ENCODE measurements at regions not wholly inside any gene's neighbourhood (a gene's known extent, or its start where the extent isn't known, plus 50 kb on each side); places are given as distances from the start of the nearest gene placed in this dataset.

DNA sequence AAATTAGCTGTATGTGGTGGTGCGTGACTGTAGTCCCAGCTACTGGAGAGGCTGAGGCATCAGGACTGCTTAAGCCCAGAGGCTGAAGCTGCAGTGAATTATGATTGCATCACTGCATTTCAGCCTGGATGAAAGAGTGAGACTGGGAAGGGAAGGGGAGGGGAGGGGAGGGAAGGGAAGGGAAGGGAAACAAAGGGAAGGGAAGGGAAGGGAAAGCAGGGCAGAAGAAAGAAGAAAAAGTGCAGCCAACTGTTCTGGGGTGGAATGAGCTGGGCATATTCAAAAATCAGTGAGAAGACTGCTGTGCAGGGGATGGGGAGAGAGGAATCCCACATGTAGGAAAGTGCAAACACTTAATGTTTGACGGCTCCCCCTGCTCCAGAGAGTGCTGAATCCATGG is 905.5 kb downstream of the UQCRFS1 start:
- H4K20me1 ChIP-seq (ENCODE audit: control insufficient read depth, insufficient read depth) = no peaks in the 10 kb centered on the region
- ChIA-PET RAD21 (ENCODE audit: unreplicated experiment) (no interaction called here), SMC1A (ENCODE audit: uncharacterized antibody, unreplicated experiment) (interaction anchor here (0.6 to 1.2 kb wide), 4 partner anchors 9 to 179 kb away, joined by 3 read pairs; no protein-coding TSS in a partner anchor), CTCF (interaction anchor here (1.7 kb wide), 1 partner anchor 15 kb away, joined by 4 read pairs; no protein-coding TSS in a partner anchor), POLR2A (no interaction called here)
- TF ChIP-seq MEF2A (IDR thresholded peaks at IDR 0.05; ENCODE audit: insufficient read depth, low read depth, low read length) (no peak), SP1 (IDR thresholded peaks at IDR 0.05; ENCODE audit: low read depth, low read length) (no peak), FOS (IDR thresholded peaks at IDR 0.05; ENCODE audit: borderline replicate concordance, extremely low read depth, insufficient read length) (no peak), NR2C2 (IDR thresholded peaks at IDR 0.05; ENCODE audit: borderline replicate concordance, control insufficient read depth, insufficient read length, low read depth) (no peak), FOXK2 (IDR thresholded peaks at IDR 0.05) (no peak), MTA2 (IDR thresholded peaks at IDR 0.05; ENCODE audit: low read depth) (no peak)
- TF ChIP-seq, protein P1, sequence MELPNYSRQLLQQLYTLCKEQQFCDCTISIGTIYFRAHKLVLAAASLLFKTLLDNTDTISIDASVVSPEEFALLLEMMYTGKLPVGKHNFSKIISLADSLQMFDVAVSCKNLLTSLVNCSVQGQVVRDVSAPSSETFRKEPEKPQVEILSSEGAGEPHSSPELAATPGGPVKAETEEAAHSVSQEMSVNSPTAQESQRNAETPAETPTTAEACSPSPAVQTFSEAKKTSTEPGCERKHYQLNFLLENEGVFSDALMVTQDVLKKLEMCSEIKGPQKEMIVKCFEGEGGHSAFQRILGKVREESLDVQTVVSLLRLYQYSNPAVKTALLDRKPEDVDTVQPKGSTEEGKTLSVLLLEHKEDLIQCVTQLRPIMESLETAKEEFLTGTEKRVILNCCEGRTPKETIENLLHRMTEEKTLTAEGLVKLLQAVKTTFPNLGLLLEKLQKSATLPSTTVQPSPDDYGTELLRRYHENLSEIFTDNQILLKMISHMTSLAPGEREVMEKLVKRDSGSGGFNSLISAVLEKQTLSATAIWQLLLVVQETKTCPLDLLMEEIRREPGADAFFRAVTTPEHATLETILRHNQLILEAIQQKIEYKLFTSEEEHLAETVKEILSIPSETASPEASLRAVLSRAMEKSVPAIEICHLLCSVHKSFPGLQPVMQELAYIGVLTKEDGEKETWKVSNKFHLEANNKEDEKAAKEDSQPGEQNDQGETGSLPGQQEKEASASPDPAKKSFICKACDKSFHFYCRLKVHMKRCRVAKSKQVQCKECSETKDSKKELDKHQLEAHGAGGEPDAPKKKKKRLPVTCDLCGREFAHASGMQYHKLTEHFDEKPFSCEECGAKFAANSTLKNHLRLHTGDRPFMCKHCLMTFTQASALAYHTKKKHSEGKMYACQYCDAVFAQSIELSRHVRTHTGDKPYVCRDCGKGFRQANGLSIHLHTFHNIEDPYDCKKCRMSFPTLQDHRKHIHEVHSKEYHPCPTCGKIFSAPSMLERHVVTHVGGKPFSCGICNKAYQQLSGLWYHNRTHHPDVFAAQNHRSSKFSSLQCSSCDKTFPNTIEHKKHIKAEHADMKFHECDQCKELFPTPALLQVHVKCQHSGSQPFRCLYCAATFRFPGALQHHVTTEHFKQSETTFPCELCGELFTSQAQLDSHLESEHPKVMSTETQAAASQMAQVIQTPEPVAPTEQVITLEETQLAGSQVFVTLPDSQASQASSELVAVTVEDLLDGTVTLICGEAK (IDR thresholded peaks at IDR 0.05; ENCODE audit: borderline replicate concordance) = no peak
- TF ChIP-seq, protein P2, sequence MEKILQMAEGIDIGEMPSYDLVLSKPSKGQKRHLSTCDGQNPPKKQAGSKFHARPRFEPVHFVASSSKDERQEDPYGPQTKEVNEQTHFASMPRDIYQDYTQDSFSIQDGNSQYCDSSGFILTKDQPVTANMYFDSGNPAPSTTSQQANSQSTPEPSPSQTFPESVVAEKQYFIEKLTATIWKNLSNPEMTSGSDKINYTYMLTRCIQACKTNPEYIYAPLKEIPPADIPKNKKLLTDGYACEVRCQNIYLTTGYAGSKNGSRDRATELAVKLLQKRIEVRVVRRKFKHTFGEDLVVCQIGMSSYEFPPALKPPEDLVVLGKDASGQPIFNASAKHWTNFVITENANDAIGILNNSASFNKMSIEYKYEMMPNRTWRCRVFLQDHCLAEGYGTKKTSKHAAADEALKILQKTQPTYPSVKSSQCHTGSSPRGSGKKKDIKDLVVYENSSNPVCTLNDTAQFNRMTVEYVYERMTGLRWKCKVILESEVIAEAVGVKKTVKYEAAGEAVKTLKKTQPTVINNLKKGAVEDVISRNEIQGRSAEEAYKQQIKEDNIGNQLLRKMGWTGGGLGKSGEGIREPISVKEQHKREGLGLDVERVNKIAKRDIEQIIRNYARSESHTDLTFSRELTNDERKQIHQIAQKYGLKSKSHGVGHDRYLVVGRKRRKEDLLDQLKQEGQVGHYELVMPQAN (conservative IDR thresholded peaks at IDR 0.05) = no peak
- TF ChIP-seq, protein P3, sequence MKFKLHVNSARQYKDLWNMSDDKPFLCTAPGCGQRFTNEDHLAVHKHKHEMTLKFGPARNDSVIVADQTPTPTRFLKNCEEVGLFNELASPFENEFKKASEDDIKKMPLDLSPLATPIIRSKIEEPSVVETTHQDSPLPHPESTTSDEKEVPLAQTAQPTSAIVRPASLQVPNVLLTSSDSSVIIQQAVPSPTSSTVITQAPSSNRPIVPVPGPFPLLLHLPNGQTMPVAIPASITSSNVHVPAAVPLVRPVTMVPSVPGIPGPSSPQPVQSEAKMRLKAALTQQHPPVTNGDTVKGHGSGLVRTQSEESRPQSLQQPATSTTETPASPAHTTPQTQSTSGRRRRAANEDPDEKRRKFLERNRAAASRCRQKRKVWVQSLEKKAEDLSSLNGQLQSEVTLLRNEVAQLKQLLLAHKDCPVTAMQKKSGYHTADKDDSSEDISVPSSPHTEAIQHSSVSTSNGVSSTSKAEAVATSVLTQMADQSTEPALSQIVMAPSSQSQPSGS (IDR thresholded peaks at IDR 0.05; ENCODE audit: low read length) = no peak
- in situ Hi-C loops (cut with MboI) = no loop called here
- no peak overlapping the region for H3K4me3 ChIP-seq
- no peaks in the 10 kb centered on the region for H3K4me1 ChIP-seq (ENCODE audit: control insufficient read depth, insufficient read depth, low read length)
- H3K27me3 ChIP-seq (replicated peaks in 1 of 2; ENCODE audit: control insufficient read depth in 2 of 2, insufficient read depth in 2 of 2, low read length in 1 of 2) = no peaks in the 10 kb centered on the region
- no peak for ATAC-seq
- DNase-seq (ENCODE audit: low read depth, low spot score) = no peak
- no peaks in the 10 kb centered on the region for H3K79me2 ChIP-seq (ENCODE audit: control insufficient read depth, insufficient read depth, low read length)
- no peak overlapping the region for H3K9ac ChIP-seq (ENCODE audit: control insufficient read depth, insufficient read depth, low read length)
- BruUV-seq (replicated peaks) = no TSS peak
- no peak overlapping the region for H3K27ac ChIP-seq (ENCODE audit: control insufficient read depth, insufficient read depth)
- WGBS (ENCODE audit: insufficient coverage, insufficient replicate concordance, low lambda C conversion rate, missing lambda C conversion rate) = 0% methylated on average over 2 of the region's 2 CpGs
- no peak for FAIRE-seq
- intact Hi-C loops (cut with micrococcal nuclease; ENCODE audit: unreplicated experiment) = no loop called here
- H3K36me3 ChIP-seq (ENCODE audit: control insufficient read depth in 2 of 2, insufficient read depth in 2 of 2, low read length in 1 of 2) = no peaks in the 10 kb centered on the region
- H2AFZ ChIP-seq (ENCODE audit: control insufficient read depth, low read depth, low read length) = no peak overlapping the region
- H3K4me2 ChIP-seq (ENCODE audit: control insufficient read depth, insufficient read depth) = no peak overlapping the region
- H3K9me3 ChIP-seq (replicated peaks; ENCODE audit: control insufficient read depth, insufficient read depth, low read length) = no peaks in the 10 kb centered on the region; the same call in 2 of the 3 replicates
